ENCODE measurements at regions not wholly inside any gene's neighbourhood (a gene's known extent, or its start where the extent isn't known, plus 50 kb on each side); places are given as distances from the start of the nearest gene placed in this dataset.

- Histone ChIP-seq H3K4me3 (replicated peaks in 1 of 3; ENCODE audit: insufficient read depth in 1 of 3, low read depth in 1 of 3, low read length in 3 of 3) (peak overlapping the region; percentile 19 to 53 (median 39)), H3K79me2 (ENCODE audit: control insufficient read depth, insufficient read depth, low read length) (no peaks in the 10 kb centered on the region), H3K36me3 (ENCODE audit: control insufficient read depth in 2 of 2, extremely low read depth in 1 of 2, insufficient read depth in 2 of 2, low read length in 2 of 2) (no peaks in the 10 kb centered on the region), H3K27me3 (ENCODE audit: control insufficient read depth in 2 of 2, insufficient read depth in 2 of 2, low read length in 2 of 2) (no peaks in the 10 kb centered on the region), H3K9ac (replicated peaks; ENCODE audit: extremely low read depth, insufficient read depth, low read length) (peak overlapping the region; percentile 25), H3K9me1 (replicated peaks; ENCODE audit: control insufficient read depth, extremely low read depth, insufficient read depth, low read length) (no peaks in the 10 kb centered on the region), H3K4me1 (ENCODE audit: control insufficient read depth, extremely low read depth, insufficient read depth, low read length) (no peaks in the 10 kb centered on the region), H3K27ac (ENCODE audit: insufficient read depth, low read depth, low read length) (no peak overlapping the region), H3K4me2 (ENCODE audit: insufficient read depth, low read length) (peak overlapping the region; percentile 51), H2AFZ (ENCODE audit: low read depth, low read length) (peak overlapping the region; percentile 91), H4K20me1 (replicated peaks; ENCODE audit: control insufficient read depth, extremely low read depth, insufficient read depth, low read length) (no peaks in the 10 kb centered on the region), H3K9me3 (replicated peaks; ENCODE audit: control insufficient read depth, insufficient read depth, low read length) (no peaks in the 10 kb centered on the region)
- intact Hi-C loops (cut with micrococcal nuclease) (no loop called here), dilution Hi-C loops (cut with MboI; ENCODE audit: extremely low pct_ligation_motif_present, low sequenced_read_pairs) (no loop called here)
- FAIRE-seq (peak; percentile 67), DNase-seq (ENCODE audit: low read depth, low spot score) (peak; percentile 46)
- BruUV-seq (replicated peaks), result no TSS peak
- TF ChIP-seq JUN (IDR thresholded peaks at IDR 0.05; ENCODE audit: borderline replicate concordance, insufficient read depth, insufficient read length, low read depth), result no peak
- TF ChIP-seq POLR2AphosphoS5 (IDR thresholded peaks at IDR 0.05; ENCODE audit: insufficient read depth, low read depth, low read length), result no peak
- no peak for TF ChIP-seq GATA2 (IDR thresholded peaks at IDR 0.05; ENCODE audit: insufficient read depth, insufficient read length, low read depth, low read length)
- no peak for TF ChIP-seq POLR2A (IDR thresholded peaks at IDR 0.05; ENCODE audit: low read depth, low read length)
- no peak for TF ChIP-seq MAX (IDR thresholded peaks at IDR 0.05; ENCODE audit: insufficient read depth, insufficient read length)
- no peak for TF ChIP-seq EZH2 (IDR thresholded peaks at IDR 0.05; ENCODE audit: borderline replicate concordance, low read depth, low read length, severe bottlenecking)
- TF ChIP-seq CTCF (IDR thresholded peaks at IDR 0.05; ENCODE audit: extremely low read depth in 1 of 2, insufficient read depth in 1 of 2, low read depth in 1 of 2, low read length in 2 of 2), result no peak
- no peak for TF ChIP-seq MYC (IDR thresholded peaks at IDR 0.05; ENCODE audit: low read depth, low read length)
- TF ChIP-seq FOS (IDR thresholded peaks at IDR 0.05; ENCODE audit: borderline replicate concordance, insufficient read depth, low read length), result no peak
- ChIA-PET POLR2A (no interaction called here), CTCF (interaction anchor here (1.0 to 1.9 kb wide), 3 partner anchors 690 to 1177 kb away, joined by 3 to 7 read pairs (median 4); no protein-coding TSS in a partner anchor)
These were observed 145.5 kb upstream of the SLC24A2 start for GRCh38 chr9:19934301-19934871.

All from endothelial cell of umbilical vein (primary cell).